ENCODE measurements at regions not wholly inside any gene's neighbourhood (a gene's known extent, or its start where the extent isn't known, plus 50 kb on each side); places are given as distances from the start of the nearest gene placed in this dataset.

- DNase-seq = no peak
Observed at GRCh38 chr1:239803781-239804180, 287.9 kb upstream of the FMN2 start.

- DNase-seq = no peak
Observed at GRCh38 chr1:239804266-239804665, 287.4 kb upstream of the FMN2 start.

GRCh38 chr1:239805042-239805441 lies 286.6 kb upstream of the FMN2 start:
- no peak for DNase-seq

GRCh38 chr1:239805851-239806772 lies 285.6 kb upstream of the FMN2 start:
- DNase-seq = no peak

GRCh38 chr1:239806897-239807296 lies 284.8 kb upstream of the FMN2 start:
- no peak for DNase-seq

- no peak for DNase-seq
Observed at GRCh38 chr1:239807361-239807760, 284.3 kb upstream of the FMN2 start.

- DNase-seq = no peak
Observed at GRCh38 chr1:239810061-239810481, 281.6 kb upstream of the FMN2 start.

GRCh38 chr1:239811211-239811885 lies 280.3 kb upstream of the FMN2 start:
- no peak for DNase-seq

- DNase-seq = no peak
Observed at GRCh38 chr1:239812580-239812979, 279.1 kb upstream of the FMN2 start.

- DNase-seq = no peak
Observed at GRCh38 chr1:239814306-239814881, 277.3 kb upstream of the FMN2 start.

- no peak for DNase-seq
Observed at GRCh38 chr1:239815074-239815473, 276.6 kb upstream of the FMN2 start.

GRCh38 chr1:239816081-239816782 lies 275.5 kb upstream of the FMN2 start:
- no peak for DNase-seq

GRCh38 chr1:239817276-239817675 lies 274.4 kb upstream of the FMN2 start:
- DNase-seq = no peak

GRCh38 chr1:239817801-239818200 lies 273.9 kb upstream of the FMN2 start:
- DNase-seq = no peak

GRCh38 chr1:239819096-239819495 lies 272.6 kb upstream of the FMN2 start:
- DNase-seq = no peak

GRCh38 chr1:239819756-239820250 lies 271.9 kb upstream of the FMN2 start:
- no peak for DNase-seq

GRCh38 chr1:239823852-239824251 lies 267.8 kb upstream of the FMN2 start:
- no peak for DNase-seq

GRCh38 chr1:239826211-239826610 lies 265.5 kb upstream of the FMN2 start:
- DNase-seq = no peak

- no peak for DNase-seq
Observed at GRCh38 chr1:239826736-239827135, 264.9 kb upstream of the FMN2 start.

- DNase-seq = no peak
Observed at GRCh38 chr1:239829535-239829934, 262.1 kb upstream of the FMN2 start.

GRCh38 chr1:239831577-239832355 lies 259.9 kb upstream of the FMN2 start:
- DNase-seq = no peak

- DNase-seq = no peak
Observed at GRCh38 chr1:239833723-239834122, 258.0 kb upstream of the FMN2 start.
